ENCODE measurements at regions not wholly inside any gene's neighbourhood (a gene's known extent, or its start where the extent isn't known, plus 50 kb on each side); places are given as distances from the start of the nearest gene placed in this dataset.

DNA sequence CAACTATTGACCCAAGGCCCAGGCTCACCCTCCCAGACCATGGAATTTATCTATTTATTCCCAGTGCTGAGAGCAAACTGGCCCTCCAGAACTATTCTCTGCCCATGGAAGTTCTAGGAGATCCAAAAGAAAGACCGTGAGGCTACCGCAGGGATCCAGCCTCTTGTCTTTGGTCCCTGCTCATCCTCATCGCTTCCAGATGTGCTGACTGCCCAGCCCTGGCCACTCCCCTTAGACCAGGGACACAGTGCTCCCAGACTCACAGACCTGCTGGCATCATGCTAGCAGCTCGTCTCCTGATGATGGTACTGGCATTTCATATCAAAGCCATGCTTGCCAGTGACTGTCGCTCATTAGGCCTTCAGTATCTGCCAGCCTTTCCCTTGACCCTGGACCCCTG is 405.7 kb upstream of the PPP2R3A start:
- TF ChIP-seq POLR2A (IDR thresholded peaks at IDR 0.05; ENCODE audit: extremely low read depth, insufficient read length) (no peak), MAX (IDR thresholded peaks at IDR 0.05; ENCODE audit: low read depth, low read length) (no peak), MYC (IDR thresholded peaks at IDR 0.05; ENCODE audit: low read depth, low read length) (no peak), CTCF (IDR thresholded peaks at IDR 0.05; ENCODE audit: low read depth, low read length) (no peak)
- no peak for DNase-seq (ENCODE audit: low read depth)
- no peak overlapping the region for H3K4me3 ChIP-seq (ENCODE audit: low read depth, low read length)

GRCh38 chr3:135560847-135561246 is 404.7 kb upstream of the PPP2R3A start:
- no peak overlapping the region for H3K4me3 ChIP-seq (ENCODE audit: low read depth, low read length)
- DNase-seq (ENCODE audit: low read depth): no peak
- TF ChIP-seq MYC (IDR thresholded peaks at IDR 0.05; ENCODE audit: low read depth, low read length) (no peak), CTCF (IDR thresholded peaks at IDR 0.05; ENCODE audit: low read depth, low read length) (no peak), MAX (IDR thresholded peaks at IDR 0.05; ENCODE audit: low read depth, low read length) (no peak)

DNA sequence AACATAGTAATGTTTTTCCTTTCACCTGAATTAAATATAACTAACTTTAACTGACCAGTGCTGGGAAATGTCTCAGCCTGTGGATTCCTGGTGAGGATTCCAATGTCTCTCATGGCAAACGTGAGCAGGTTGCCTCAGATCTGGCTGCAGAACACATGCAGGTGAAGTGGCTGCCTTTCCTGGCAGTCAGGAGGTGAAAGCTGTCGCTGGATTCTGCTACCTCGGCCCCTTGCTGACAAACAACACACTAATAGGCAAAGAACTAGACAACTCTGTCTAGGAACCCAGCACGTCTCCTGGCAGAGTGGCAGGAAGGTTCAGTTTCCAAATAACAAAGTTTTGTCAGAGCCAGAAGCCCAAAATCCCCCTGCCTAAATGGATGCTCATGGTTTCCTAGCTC is 400.8 kb upstream of the PPP2R3A start:
- no peak for DNase-seq (ENCODE audit: low read depth)
- TF ChIP-seq CTCF (IDR thresholded peaks at IDR 0.05; ENCODE audit: low read depth, low read length): no peak
- TF ChIP-seq MAX (IDR thresholded peaks at IDR 0.05; ENCODE audit: low read depth, low read length): no peak
- TF ChIP-seq MYC (IDR thresholded peaks at IDR 0.05; ENCODE audit: low read depth, low read length): no peak
- no peak for TF ChIP-seq POLR2A (IDR thresholded peaks at IDR 0.05; ENCODE audit: extremely low read depth, insufficient read length)
- H3K4me3 ChIP-seq (ENCODE audit: low read depth, low read length): no peak overlapping the region

- DNase-seq (ENCODE audit: low read depth): no peak
- H3K4me3 ChIP-seq (ENCODE audit: low read depth, low read length): no peak overlapping the region
- TF ChIP-seq CTCF (IDR thresholded peaks at IDR 0.05; ENCODE audit: low read depth, low read length): no peak
- TF ChIP-seq MYC (IDR thresholded peaks at IDR 0.05; ENCODE audit: low read depth, low read length): no peak
- TF ChIP-seq MAX (IDR thresholded peaks at IDR 0.05; ENCODE audit: low read depth, low read length): no peak
- TF ChIP-seq POLR2A (IDR thresholded peaks at IDR 0.05; ENCODE audit: extremely low read depth, insufficient read length): no peak
Observed at GRCh38 chr3:135565546-135565945, 400.0 kb upstream of the PPP2R3A start.

- DNase-seq (ENCODE audit: low read depth): no peak
- no peak overlapping the region for H3K4me3 ChIP-seq (ENCODE audit: low read depth, low read length)
- no peak; the same call in 1 of the 2 replicates for TF ChIP-seq MAX (IDR thresholded peaks at IDR 0.05; ENCODE audit: low read depth, low read length)
- TF ChIP-seq MYC (IDR thresholded peaks at IDR 0.05; ENCODE audit: low read depth, low read length): no peak
- no peak for TF ChIP-seq POLR2A (IDR thresholded peaks at IDR 0.05; ENCODE audit: extremely low read depth, insufficient read length)
Observed at GRCh38 chr3:135567223-135567622, 398.3 kb upstream of the PPP2R3A start.

DNA sequence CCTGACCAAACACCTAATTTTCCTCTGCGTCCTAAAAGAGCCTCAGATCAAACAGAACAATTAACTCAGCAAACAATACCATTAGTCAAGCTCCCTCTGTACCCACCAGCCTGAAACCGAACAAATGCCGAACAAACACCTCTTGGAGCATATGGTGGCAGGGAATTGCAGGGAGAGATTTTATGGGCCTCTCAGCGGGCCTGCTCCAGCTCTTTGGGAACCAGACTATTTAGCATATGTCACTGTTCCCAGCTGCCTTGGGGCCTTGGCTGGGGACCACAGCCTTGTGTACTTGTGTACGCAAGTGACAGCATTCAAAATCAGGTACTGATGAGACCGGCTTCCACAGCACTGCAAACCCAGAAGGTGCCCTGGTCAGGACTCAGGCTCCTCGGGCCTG is 388.8 kb upstream of the PPP2R3A start:
- no peak overlapping the region for H3K4me3 ChIP-seq (ENCODE audit: low read depth, low read length)
- no peak for TF ChIP-seq POLR2A (IDR thresholded peaks at IDR 0.05; ENCODE audit: extremely low read depth, insufficient read length)
- TF ChIP-seq MAX (IDR thresholded peaks at IDR 0.05; ENCODE audit: low read depth, low read length): no peak
- TF ChIP-seq MYC (IDR thresholded peaks at IDR 0.05; ENCODE audit: low read depth, low read length): no peak
- TF ChIP-seq CTCF (IDR thresholded peaks at IDR 0.05; ENCODE audit: low read depth, low read length): no peak
- no peak for DNase-seq (ENCODE audit: low read depth)
